MM.1S (cell line): ENCODE measurements at regions not wholly inside any gene's neighbourhood (a gene's known extent, or its start where the extent isn't known, plus 50 kb on each side); places are given as distances from the start of the nearest gene placed in this dataset.

Experiments
- DNase-seq: peaks from one replicate; pipeline ENCODE4 v3.0.0-alpha.2; 2015
- H2AFZ ChIP-seq: fragments of 300-600 bp; sonication (generic); 2 replicates; pipeline ENCODE4 v1.6.0; 2016; ENCODE audit warnings: antibody characterized with exemption, low read length
- H3F3A ChIP-seq: fragments of 300-600 bp; sonication (generic); 2 replicates; pipeline ENCODE4 v1.6.1; 2016; ENCODE audit warnings: mild to moderate bottlenecking, antibody characterized with exemption, low read length, moderate library complexity, mixed read lengths; ENCODE audit not compliant: insufficient read depth
- H3K27ac ChIP-seq: fragments of 300-600 bp; sonication (generic); 2 replicates; pipeline ENCODE4 v1.5.1; 2016; ENCODE audit warnings: mild to moderate bottlenecking, low read length
- H3K27me3 ChIP-seq: fragments of 300-600 bp; sonication (generic); replicated peaks from 2 replicates; pipeline ENCODE4 v1.6.0; 2016; ENCODE audit warnings: low read length; ENCODE audit not compliant: insufficient read depth
- H3K36me3 ChIP-seq: fragments of 300-600 bp; sonication (generic); replicated peaks from 2 replicates; pipeline ENCODE4 v1.6.1; 2016; ENCODE audit warnings: mild to moderate bottlenecking, low read length, mixed read lengths; ENCODE audit not compliant: insufficient read depth
- H3K4me1 ChIP-seq: fragments of 300-600 bp; sonication (generic); 2 replicates; pipeline ENCODE4 v1.6.1; 2016; ENCODE audit warnings: low read length, mixed read lengths
- H3K4me2 ChIP-seq: fragments of 300-600 bp; sonication (generic); 2 replicates; pipeline ENCODE4 v1.6.0; 2016; ENCODE audit warnings: low read depth, low read length
- H3K4me3 ChIP-seq: fragments of 300-600 bp; sonication (generic); 2 replicates; pipeline ENCODE4 v1.5.1; 2016; ENCODE audit warnings: low read length, mixed read lengths
- H3K79me2 ChIP-seq: fragments of 300-600 bp; sonication (generic); 2 replicates; pipeline ENCODE4 v1.6.1; 2016; ENCODE audit warnings: mixed run types, low read length, mixed read lengths
- H3K9ac ChIP-seq: fragments of 300-600 bp; sonication (generic); 2 replicates; pipeline ENCODE4 v1.6.1; 2016; ENCODE audit warnings: low read length, mixed read lengths
- H3K9me2 ChIP-seq: fragments of 300-600 bp; sonication (generic); replicated peaks from 2 replicates; pipeline ENCODE4 v1.6.1; 2016; ENCODE audit warnings: mild to moderate bottlenecking, low read length, mixed read lengths; ENCODE audit not compliant: insufficient read depth
- H3K9me3 ChIP-seq: fragments of 300-600 bp; sonication (generic); replicated peaks from 2 replicates; pipeline ENCODE4 v1.6.1; 2016; ENCODE audit warnings: mild to moderate bottlenecking, low read length, mixed read lengths; ENCODE audit not compliant: insufficient read depth
- H4K20me1 ChIP-seq: fragments of 300-600 bp; sonication (generic); 2 replicates; pipeline ENCODE4 v1.6.1; 2016; ENCODE audit warnings: mild to moderate bottlenecking, low read length, moderate library complexity, mixed read lengths; ENCODE audit not compliant: insufficient read depth
- CTCF ChIP-seq: fragments of 300-600 bp; sonication (generic); IDR thresholded peaks from 2 replicates; pipeline ENCODE4 v1.5.1; 2016; ENCODE audit warnings: antibody characterized with exemption, low read length, mixed read lengths
- EZH2 ChIP-seq: fragments of 300-600 bp; sonication (generic); optimal IDR thresholded peaks from 2 replicates; pipeline ENCODE3; 2017; ENCODE audit warnings: low read depth, mild to moderate bottlenecking, antibody characterized with exemption, low read length, mixed read lengths
- EZH2phosphoT487 ChIP-seq: fragments of 300-600 bp; sonication (generic); IDR thresholded peaks from 2 replicates; pipeline ENCODE4 v1.6.1; 2018; ENCODE audit warnings: antibody characterized with exemption, low read length

GRCh38 chr12:58051378-58051777 lies 110.0 kb downstream of the ATP23 start:
- Histone ChIP-seq H3K79me2 (no peaks in the 10 kb centered on the region), H3K4me3 (no peak overlapping the region), H3K4me1 (no peaks in the 10 kb centered on the region), H3K36me3 (no peaks in the 10 kb centered on the region), H3K27me3 (no peaks in the 10 kb centered on the region), H3F3A (no peaks in the 10 kb centered on the region), H3K9ac (no peak overlapping the region), H3K4me2 (no peak overlapping the region), H3K27ac (no peak overlapping the region), H2AFZ (no peak overlapping the region), H3K9me2 (no peaks in the 10 kb centered on the region), H4K20me1 (no peaks in the 10 kb centered on the region), H3K9me3 (no peaks in the 10 kb centered on the region)
- no peak for TF ChIP-seq EZH2
- no peak for TF ChIP-seq EZH2phosphoT487
- DNase-seq = no peak

GRCh38 chr12:58064666-58065065 lies 123.3 kb downstream of the ATP23 start:
- H3K9me3 ChIP-seq = no peaks in the 10 kb centered on the region
- no peak for TF ChIP-seq EZH2
- TF ChIP-seq CTCF = no peak
- no peak for TF ChIP-seq EZH2phosphoT487
- H3K9me2 ChIP-seq = no peaks in the 10 kb centered on the region
- H3K79me2 ChIP-seq = no peaks in the 10 kb centered on the region
- no peak for DNase-seq
- no peak overlapping the region for H3K4me3 ChIP-seq
- no peaks in the 10 kb centered on the region for H4K20me1 ChIP-seq
- H3K27ac ChIP-seq = no peak overlapping the region
- H3K36me3 ChIP-seq = no peaks in the 10 kb centered on the region
- H2AFZ ChIP-seq = no peak overlapping the region
- H3F3A ChIP-seq = no peaks in the 10 kb centered on the region
- no peak overlapping the region for H3K4me2 ChIP-seq
- H3K27me3 ChIP-seq = no peaks in the 10 kb centered on the region
- H3K4me1 ChIP-seq = no peaks in the 10 kb centered on the region
- no peak overlapping the region for H3K9ac ChIP-seq

DNA sequence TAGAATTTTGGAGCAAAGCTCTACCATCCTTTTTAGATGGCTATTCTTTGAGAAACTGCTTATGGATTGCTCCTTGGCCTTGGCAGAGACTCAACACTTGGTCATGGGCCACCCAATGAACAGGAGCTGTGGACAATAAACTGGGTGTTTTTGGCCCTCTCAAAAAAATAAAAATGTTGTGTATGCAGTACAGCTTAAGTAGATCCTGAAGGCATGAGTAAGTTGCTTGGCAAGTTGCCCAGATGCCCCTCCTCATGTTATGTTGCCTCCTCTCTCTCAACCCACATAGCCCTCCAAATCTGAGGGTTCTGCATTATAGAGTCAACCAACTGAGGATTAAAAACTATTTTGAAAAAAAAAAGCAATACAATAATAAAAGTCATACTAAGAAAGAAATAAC lies 124.9 kb downstream of the ATP23 start:
- Histone ChIP-seq H2AFZ (no peak overlapping the region), H3K4me3 (no peak overlapping the region), H4K20me1 (no peaks in the 10 kb centered on the region), H3K79me2 (no peaks in the 10 kb centered on the region), H3K9me3 (no peaks in the 10 kb centered on the region), H3K27me3 (no peaks in the 10 kb centered on the region), H3K36me3 (no peaks in the 10 kb centered on the region), H3K9me2 (no peaks in the 10 kb centered on the region), H3K9ac (no peak overlapping the region), H3K27ac (no peak overlapping the region), H3K4me2 (no peak overlapping the region), H3F3A (no peaks in the 10 kb centered on the region), H3K4me1 (no peaks in the 10 kb centered on the region)
- TF ChIP-seq EZH2 = no peak
- no peak for TF ChIP-seq CTCF
- TF ChIP-seq EZH2phosphoT487 = no peak
- no peak for DNase-seq

- H3K27ac ChIP-seq = no peak overlapping the region
- H3K36me3 ChIP-seq = no peaks in the 10 kb centered on the region
- H3K4me2 ChIP-seq = no peak overlapping the region
- no peaks in the 10 kb centered on the region for H3K27me3 ChIP-seq
- H3K9me2 ChIP-seq = no peaks in the 10 kb centered on the region
- H3K4me3 ChIP-seq = no peak overlapping the region
- no peaks in the 10 kb centered on the region for H3K4me1 ChIP-seq
- H3F3A ChIP-seq = no peaks in the 10 kb centered on the region
- DNase-seq = no peak
- no peak overlapping the region for H2AFZ ChIP-seq
- H3K79me2 ChIP-seq = no peaks in the 10 kb centered on the region
- H3K9ac ChIP-seq = no peak overlapping the region
- no peaks in the 10 kb centered on the region for H3K9me3 ChIP-seq
- TF ChIP-seq EZH2phosphoT487 (no peak), EZH2 (no peak), CTCF (no peak)
- H4K20me1 ChIP-seq = no peaks in the 10 kb centered on the region
Measured at GRCh38 chr12:58067610-58068387, 126.4 kb downstream of the ATP23 start.
